ENCODE measurements at regions not wholly inside any gene's neighbourhood (a gene's known extent, or its start where the extent isn't known, plus 50 kb on each side); places are given as distances from the start of the nearest gene placed in this dataset.

- TF ChIP-seq, protein P1, sequence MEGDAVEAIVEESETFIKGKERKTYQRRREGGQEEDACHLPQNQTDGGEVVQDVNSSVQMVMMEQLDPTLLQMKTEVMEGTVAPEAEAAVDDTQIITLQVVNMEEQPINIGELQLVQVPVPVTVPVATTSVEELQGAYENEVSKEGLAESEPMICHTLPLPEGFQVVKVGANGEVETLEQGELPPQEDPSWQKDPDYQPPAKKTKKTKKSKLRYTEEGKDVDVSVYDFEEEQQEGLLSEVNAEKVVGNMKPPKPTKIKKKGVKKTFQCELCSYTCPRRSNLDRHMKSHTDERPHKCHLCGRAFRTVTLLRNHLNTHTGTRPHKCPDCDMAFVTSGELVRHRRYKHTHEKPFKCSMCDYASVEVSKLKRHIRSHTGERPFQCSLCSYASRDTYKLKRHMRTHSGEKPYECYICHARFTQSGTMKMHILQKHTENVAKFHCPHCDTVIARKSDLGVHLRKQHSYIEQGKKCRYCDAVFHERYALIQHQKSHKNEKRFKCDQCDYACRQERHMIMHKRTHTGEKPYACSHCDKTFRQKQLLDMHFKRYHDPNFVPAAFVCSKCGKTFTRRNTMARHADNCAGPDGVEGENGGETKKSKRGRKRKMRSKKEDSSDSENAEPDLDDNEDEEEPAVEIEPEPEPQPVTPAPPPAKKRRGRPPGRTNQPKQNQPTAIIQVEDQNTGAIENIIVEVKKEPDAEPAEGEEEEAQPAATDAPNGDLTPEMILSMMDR (IDR thresholded peaks at IDR 0.05) = no peak
- no peak for TF ChIP-seq EZH2 (IDR thresholded peaks at IDR 0.05; ENCODE audit: borderline replicate concordance, insufficient read depth, low read depth, low read length, poor library complexity, severe bottlenecking)
- H4K20me1 ChIP-seq (ENCODE audit: control insufficient read depth, insufficient read depth, low read length, poor library complexity, severe bottlenecking) = no peaks in the 10 kb centered on the region
- Mint-ChIP-seq H3K27me3 (peaks cover 5% of the 10 kb centered on the region), H3K4me1 (no peaks in the 10 kb centered on the region), H3K9me3 (ENCODE audit: insufficient read depth) (no peaks in the 10 kb centered on the region), H3K4me3 (no peak overlapping the region), H3K27ac (no peak overlapping the region)
- H3K27me3 ChIP-seq (replicated peaks in 1 of 4; ENCODE audit: control extremely low read depth in 1 of 4, control insufficient read depth in 3 of 4, insufficient read depth in 4 of 4, low read length in 3 of 4) = no peaks in the 10 kb centered on the region
- no peak for DNase-seq
- H3K4me2 ChIP-seq (replicated peaks; ENCODE audit: low read depth, low read length, poor library complexity, severe bottlenecking) = no peak overlapping the region
- 91% methylated on average over 10 of the region's 11 CpGs for WGBS (ENCODE audit: insufficient coverage)
- ChIA-PET CTCF (no interaction called here), POLR2A (no interaction called here)
- no peaks in the 10 kb centered on the region for H3K4me1 ChIP-seq (ENCODE audit: control insufficient read depth in 2 of 2, insufficient read depth in 2 of 2, low read length in 2 of 2)
- no peaks in the 10 kb centered on the region for H3K79me2 ChIP-seq (ENCODE audit: control insufficient read depth, insufficient read depth, low read length)
- peaks cover 0 to 8% (median 0%) of the 10 kb centered on the region in 3 donors for H3K9me3 ChIP-seq (ENCODE audit: control extremely low read depth in 1 of 3, control insufficient read depth in 2 of 3, insufficient read depth in 1 of 3, low read length in 2 of 3)
- no peak overlapping the region for H3K27ac ChIP-seq (ENCODE audit: low read length in 2 of 2)
- no peak for ATAC-seq (ENCODE audit: low read depth)
- intact Hi-C loops (cut with micrococcal nuclease) = no loop called here
- H3K36me3 ChIP-seq (replicated peaks in 1 of 2; ENCODE audit: control extremely low read depth in 1 of 2, control insufficient read depth in 1 of 2, extremely low read depth in 1 of 2, insufficient read depth in 2 of 2, low read length in 1 of 2) = no peaks in the 10 kb centered on the region
- no peak overlapping the region for H3K9ac ChIP-seq (ENCODE audit: low read length)
- no peak overlapping the region for H2AFZ ChIP-seq (ENCODE audit: insufficient read depth, low read depth, low read length, poor library complexity, severe bottlenecking)
- no peak overlapping the region for H3K4me3 ChIP-seq (ENCODE audit: control extremely low read depth in 1 of 5, extremely low read depth in 1 of 5, insufficient read depth in 1 of 5, low read depth in 2 of 5, low read length in 4 of 5)
These were observed 307.6 kb upstream of the MYT1L start for GRCh38 chr2:2638547-2639220.

- WGBS (ENCODE audit: insufficient coverage) = 93% methylated on average over 5 of the region's 5 CpGs
- Mint-ChIP-seq H3K27ac (no peak overlapping the region), H3K4me3 (no peak overlapping the region), H3K27me3 (peaks cover 5% of the 10 kb centered on the region), H3K4me1 (no peaks in the 10 kb centered on the region), H3K9me3 (ENCODE audit: insufficient read depth) (no peaks in the 10 kb centered on the region)
- H3K27ac ChIP-seq (ENCODE audit: low read length in 2 of 2) = no peak overlapping the region
- no peak overlapping the region for H2AFZ ChIP-seq (ENCODE audit: insufficient read depth, low read depth, low read length, poor library complexity, severe bottlenecking)
- H3K79me2 ChIP-seq (ENCODE audit: control insufficient read depth, insufficient read depth, low read length) = no peaks in the 10 kb centered on the region
- POLR2A ChIA-PET = no interaction called here
- intact Hi-C loops (cut with micrococcal nuclease) = no loop called here
- ATAC-seq (ENCODE audit: low read depth) = no peak
- H3K9ac ChIP-seq (ENCODE audit: low read length) = no peak overlapping the region
- no peak for DNase-seq
- TF ChIP-seq, protein P1 (IDR thresholded peaks at IDR 0.05) = no peak
- no peak for TF ChIP-seq EZH2 (IDR thresholded peaks at IDR 0.05; ENCODE audit: borderline replicate concordance, insufficient read depth, low read depth, low read length, poor library complexity, severe bottlenecking)
- no peaks in the 10 kb centered on the region for H3K27me3 ChIP-seq (replicated peaks in 1 of 4; ENCODE audit: control extremely low read depth in 1 of 4, control insufficient read depth in 3 of 4, insufficient read depth in 4 of 4, low read length in 3 of 4)
- CTCF ChIA-PET = no interaction called here
- H3K4me1 ChIP-seq (ENCODE audit: control insufficient read depth in 2 of 2, insufficient read depth in 2 of 2, low read length in 2 of 2) = no peaks in the 10 kb centered on the region
- H4K20me1 ChIP-seq (ENCODE audit: control insufficient read depth, insufficient read depth, low read length, poor library complexity, severe bottlenecking) = no peaks in the 10 kb centered on the region
- no peak overlapping the region for H3K4me3 ChIP-seq (ENCODE audit: control extremely low read depth in 1 of 5, extremely low read depth in 1 of 5, insufficient read depth in 1 of 5, low read depth in 2 of 5, low read length in 4 of 5)
- no peaks in the 10 kb centered on the region for H3K36me3 ChIP-seq (replicated peaks in 1 of 2; ENCODE audit: control extremely low read depth in 1 of 2, control insufficient read depth in 1 of 2, extremely low read depth in 1 of 2, insufficient read depth in 2 of 2, low read length in 1 of 2)
- peaks cover 0 to 6% (median 0%) of the 10 kb centered on the region in 3 donors for H3K9me3 ChIP-seq (ENCODE audit: control extremely low read depth in 1 of 3, control insufficient read depth in 2 of 3, insufficient read depth in 1 of 3, low read length in 2 of 3)
- no peak overlapping the region for H3K4me2 ChIP-seq (replicated peaks; ENCODE audit: low read depth, low read length, poor library complexity, severe bottlenecking)
These were observed 305.7 kb upstream of the MYT1L start for GRCh38 chr2:2636813-2637212.
